NCI-H1417 treated with DMSO at 0.1 percent for 48 hours (cell line): ENCODE measurements at regions not wholly inside any gene's neighbourhood (a gene's known extent, or its start where the extent isn't known, plus 50 kb on each side); places are given as distances from the start of the nearest gene placed in this dataset.

ENCODE experiments used
- DNase-seq: peaks from one replicate; lab custom pipeline; 2025; lab: John Stamatoyannopoulos, UW

GRCh38 chr6:120083186-120083585 lies 733.6 kb upstream of the MAN1A1 start:
- DNase-seq: no peak

GRCh38 chr6:120077489-120077888 lies 727.9 kb upstream of the MAN1A1 start:
- no peak for DNase-seq

GRCh38 chr6:120058410-120058809 lies 708.8 kb upstream of the MAN1A1 start:
- no peak for DNase-seq

- no peak for DNase-seq
Observed at GRCh38 chr6:120056085-120056484, 706.5 kb upstream of the MAN1A1 start.

DNA sequence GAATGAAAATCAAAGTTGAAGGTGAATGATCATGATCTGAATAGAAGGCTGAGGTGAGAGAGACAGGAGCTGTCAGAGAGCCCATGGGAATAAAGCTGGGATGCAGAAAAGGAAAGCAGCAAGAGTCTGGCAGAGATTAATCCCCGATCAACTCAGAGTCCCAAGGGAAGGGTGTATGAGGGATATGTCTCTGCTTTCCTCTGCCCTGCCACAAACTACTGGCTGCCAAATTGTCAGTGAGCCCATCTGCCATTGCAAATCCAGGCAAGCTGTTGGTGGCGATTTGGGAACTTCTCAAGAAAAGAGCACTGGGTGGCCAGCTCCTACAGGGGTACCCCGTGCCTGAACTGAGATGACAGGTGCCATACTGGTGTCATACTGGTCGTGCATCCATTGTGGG lies 705.5 kb upstream of the MAN1A1 start:
- no peak for DNase-seq

DNA sequence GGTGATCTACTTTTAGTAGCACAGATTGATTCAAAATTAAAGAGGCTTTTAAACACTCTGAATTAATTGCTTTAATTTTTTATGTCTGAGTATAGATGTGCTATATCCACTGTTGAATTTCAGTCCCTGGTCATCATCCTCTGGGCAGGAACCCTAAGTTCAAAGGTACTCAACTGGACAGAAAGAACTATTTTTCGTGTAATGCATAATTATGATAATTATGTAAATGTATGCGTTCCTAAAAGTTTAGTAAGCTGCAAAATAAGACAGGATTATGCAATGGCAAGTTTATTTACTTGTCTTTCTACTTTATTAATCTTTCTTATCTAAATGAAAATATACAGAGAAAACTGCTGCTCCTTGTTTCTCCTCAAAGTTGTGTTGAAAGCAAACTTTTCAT lies 690.1 kb upstream of the MAN1A1 start:
- DNase-seq: no peak

- no peak for DNase-seq
Observed at GRCh38 chr6:120031837-120032236, 682.3 kb upstream of the MAN1A1 start.

- DNase-seq: no peak
Observed at GRCh38 chr6:120026791-120027190, 677.2 kb upstream of the MAN1A1 start.

GRCh38 chr6:120010075-120010474 lies 660.5 kb upstream of the MAN1A1 start:
- DNase-seq: no peak

DNA sequence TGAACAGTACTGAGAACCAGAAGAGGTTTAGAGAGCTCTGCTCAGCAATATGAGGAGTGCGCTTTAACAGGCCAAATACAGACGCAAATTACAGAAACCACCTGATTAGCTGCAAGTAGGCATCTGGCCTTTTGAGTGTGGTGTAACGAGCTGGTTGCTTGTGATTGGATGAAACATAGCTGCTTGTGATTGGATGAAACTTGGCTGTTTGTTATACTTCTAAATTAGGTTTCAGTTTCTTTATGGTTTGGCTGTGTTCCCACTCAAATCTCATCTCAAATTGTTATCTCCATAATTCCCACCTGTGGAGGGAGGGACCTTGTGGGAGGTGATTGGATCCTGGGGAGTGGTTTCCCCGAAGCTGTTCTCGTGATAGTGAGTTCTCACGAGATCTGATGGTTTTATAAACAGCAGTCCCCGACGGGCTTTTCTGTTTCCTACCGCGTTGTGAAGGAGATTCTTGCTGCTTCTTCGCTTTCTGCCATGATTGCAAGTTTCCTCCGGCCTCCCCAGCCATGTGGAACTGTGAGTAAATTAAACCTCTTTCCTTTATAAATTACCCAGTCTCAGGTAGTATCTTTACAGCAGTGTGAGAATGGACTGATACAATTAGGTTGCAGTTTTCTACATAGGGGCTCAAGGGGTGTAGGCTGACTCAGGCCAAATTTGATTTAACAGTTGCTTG lies 655.9 kb upstream of the MAN1A1 start:
- DNase-seq: no peak

GRCh38 chr6:119986934-119987549 lies 637.5 kb upstream of the MAN1A1 start:
- DNase-seq: no peak

GRCh38 chr6:119985952-119986736 lies 636.6 kb upstream of the MAN1A1 start:
- DNase-seq: no peak

DNA sequence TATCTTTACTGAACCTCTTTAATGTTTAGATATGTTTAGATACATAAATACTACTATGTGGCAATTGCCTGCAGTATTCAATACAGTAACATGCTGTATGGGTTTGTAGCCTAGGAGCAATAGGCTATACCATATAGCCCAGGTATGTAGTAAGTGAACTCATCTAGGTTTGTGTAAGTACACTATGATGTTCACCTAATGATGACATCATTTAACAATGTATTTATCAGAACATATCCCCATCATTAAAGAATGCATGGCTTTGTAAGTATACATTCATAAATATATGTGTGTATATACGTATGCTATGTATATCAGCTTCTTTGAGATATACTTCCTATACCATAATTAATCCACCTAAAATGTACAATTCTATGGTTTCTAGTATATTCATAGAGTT lies 631.2 kb upstream of the MAN1A1 start:
- no peak for DNase-seq

GRCh38 chr6:119979862-119980261 lies 630.3 kb upstream of the MAN1A1 start:
- DNase-seq: no peak

DNA sequence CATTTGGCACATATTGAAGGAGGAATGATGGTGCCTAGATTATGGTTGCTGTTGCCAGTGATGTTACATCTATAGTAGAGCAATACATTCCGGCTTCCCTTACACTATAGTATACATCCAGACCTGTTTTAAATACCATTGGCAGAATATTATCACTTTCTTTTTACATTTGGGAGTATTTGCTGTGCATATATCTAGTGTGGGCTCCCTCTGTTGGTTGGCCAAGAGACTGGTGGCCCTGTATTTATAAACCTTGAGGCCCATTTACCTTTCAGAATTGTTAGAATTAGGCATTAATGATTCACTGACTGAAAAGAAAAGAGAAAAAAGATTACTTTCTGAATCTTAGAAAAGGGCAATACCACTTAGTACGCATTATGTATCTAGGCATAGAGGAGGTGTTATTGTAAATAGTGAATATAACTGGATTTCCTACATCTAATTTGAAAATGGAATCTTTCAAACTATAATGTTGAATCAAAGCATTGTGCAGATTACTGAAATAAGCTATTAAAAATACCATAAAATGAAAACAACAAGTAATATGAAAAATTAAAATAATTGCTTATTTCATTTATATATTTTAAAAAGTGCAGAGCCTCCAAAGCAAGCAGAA lies 628.8 kb upstream of the MAN1A1 start:
- no peak for DNase-seq

DNA sequence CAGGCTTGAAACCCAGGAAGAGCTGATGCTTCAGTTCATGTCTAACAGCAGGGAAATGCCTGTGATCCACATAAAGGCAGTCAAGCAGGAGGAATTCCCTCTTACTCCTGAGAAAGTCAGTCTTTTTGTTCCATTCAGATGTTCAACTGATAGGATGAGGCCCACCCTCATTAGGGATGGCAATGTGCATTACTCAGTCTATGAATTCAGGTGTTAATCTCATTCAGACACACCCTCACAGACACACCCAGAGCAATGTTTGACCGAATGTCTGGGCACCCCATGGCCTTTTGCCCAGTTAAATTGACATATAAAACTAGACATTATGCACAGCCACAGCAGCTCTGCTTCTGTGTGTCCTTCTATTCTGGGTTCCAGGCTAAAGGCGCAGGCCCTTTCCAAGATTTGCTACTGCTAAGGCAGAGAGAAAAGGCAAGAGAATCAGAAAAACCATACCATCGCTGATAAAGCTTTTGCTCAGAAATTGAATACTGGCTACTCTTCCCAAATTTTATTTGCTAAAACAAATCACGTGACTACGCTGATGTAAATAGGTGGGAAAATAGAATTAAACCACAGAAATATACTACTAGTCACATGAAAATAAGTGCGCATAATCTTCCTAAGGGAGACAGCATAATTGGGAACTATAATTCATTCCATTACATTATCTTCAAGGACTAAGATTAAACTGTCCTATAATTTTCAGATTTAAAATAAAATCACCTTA lies 625.0 kb upstream of the MAN1A1 start:
- DNase-seq: no peak

- no peak for DNase-seq
Observed at GRCh38 chr6:119966484-119966883, 616.9 kb upstream of the MAN1A1 start.

GRCh38 chr6:119965900-119966299 lies 616.3 kb upstream of the MAN1A1 start:
- no peak for DNase-seq

- no peak for DNase-seq
Observed at GRCh38 chr6:119965008-119965407, 615.4 kb upstream of the MAN1A1 start.

DNA sequence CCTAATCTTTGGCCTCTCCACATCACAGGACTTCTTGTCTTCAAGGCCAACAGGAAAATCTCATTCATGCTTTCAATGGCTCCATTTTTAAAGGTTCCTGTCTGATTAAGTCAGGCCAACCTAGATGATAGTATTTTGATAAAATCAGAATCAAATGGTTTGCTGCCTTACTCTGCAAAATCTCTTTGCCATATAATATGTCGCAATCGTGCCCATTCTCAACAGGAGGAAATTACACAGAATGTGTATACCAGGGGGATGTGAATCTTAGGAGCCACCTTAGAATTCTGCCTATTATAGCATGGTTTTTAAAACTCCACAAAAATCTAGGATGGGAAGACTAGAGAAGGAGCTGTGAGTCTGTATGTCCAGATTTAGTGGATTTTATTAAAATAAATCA lies 612.9 kb upstream of the MAN1A1 start:
- DNase-seq: no peak

- DNase-seq: no peak
Observed at GRCh38 chr6:119961450-119961849, 611.9 kb upstream of the MAN1A1 start.

- DNase-seq: no peak
Observed at GRCh38 chr6:119960456-119960855, 610.9 kb upstream of the MAN1A1 start.
